22Rv1 (cell line): ENCODE measurements at regions not wholly inside any gene's neighbourhood (a gene's known extent, or its start where the extent isn't known, plus 50 kb on each side); places are given as distances from the start of the nearest gene placed in this dataset.

Experiments
- ZFX ChIP-seq: fragments of 450-650 bp; IDR thresholded peaks from 2 replicates; pipeline ENCODE4 v1.6.1; 2017; ENCODE audit warnings: antibody characterized with exemption, borderline replicate concordance
- TF ChIP-seq, protein P1 (sequence below): fragments of 450-650 bp; IDR thresholded peaks from 2 replicates; pipeline ENCODE4 v1.5.1; 2017; ENCODE audit warnings: mild to moderate bottlenecking

- TF ChIP-seq, protein P1, sequence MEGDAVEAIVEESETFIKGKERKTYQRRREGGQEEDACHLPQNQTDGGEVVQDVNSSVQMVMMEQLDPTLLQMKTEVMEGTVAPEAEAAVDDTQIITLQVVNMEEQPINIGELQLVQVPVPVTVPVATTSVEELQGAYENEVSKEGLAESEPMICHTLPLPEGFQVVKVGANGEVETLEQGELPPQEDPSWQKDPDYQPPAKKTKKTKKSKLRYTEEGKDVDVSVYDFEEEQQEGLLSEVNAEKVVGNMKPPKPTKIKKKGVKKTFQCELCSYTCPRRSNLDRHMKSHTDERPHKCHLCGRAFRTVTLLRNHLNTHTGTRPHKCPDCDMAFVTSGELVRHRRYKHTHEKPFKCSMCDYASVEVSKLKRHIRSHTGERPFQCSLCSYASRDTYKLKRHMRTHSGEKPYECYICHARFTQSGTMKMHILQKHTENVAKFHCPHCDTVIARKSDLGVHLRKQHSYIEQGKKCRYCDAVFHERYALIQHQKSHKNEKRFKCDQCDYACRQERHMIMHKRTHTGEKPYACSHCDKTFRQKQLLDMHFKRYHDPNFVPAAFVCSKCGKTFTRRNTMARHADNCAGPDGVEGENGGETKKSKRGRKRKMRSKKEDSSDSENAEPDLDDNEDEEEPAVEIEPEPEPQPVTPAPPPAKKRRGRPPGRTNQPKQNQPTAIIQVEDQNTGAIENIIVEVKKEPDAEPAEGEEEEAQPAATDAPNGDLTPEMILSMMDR, result no peak
- no peak for TF ChIP-seq ZFX
Observed at GRCh38 chr12:28936711-28937110, 212.4 kb upstream of the FAR2 start.
